MCF 10A (cell line): ENCODE measurements at regions not wholly inside any gene's neighbourhood (a gene's known extent, or its start where the extent isn't known, plus 50 kb on each side); places are given as distances from the start of the nearest gene placed in this dataset.
"Not testable (repeated sequence)": the region's sequence is repeated elsewhere in the genome, so short reads cannot be mapped to it uniquely, and the experiment has no call there.

Experiments used
- BruUV-seq: library from RNA; stranded (reverse); fragments of 400-500 nt; replicated peaks from 2 replicates; lab custom pipeline; 2021; lab: Mats Ljungman, UMichigan
- CTCF ChIA-PET: fragments of 300-600 bp; sonication (Branson Sonifier 250); formaldehyde crosslinking; extraction: SDS; loops from one replicate; lab custom pipeline; 2021; ENCODE audit warnings: antibody characterized with exemption, inconsistent platforms; lab: Yijun Ruan, JAX
- POLR2A ChIA-PET: fragments of 300-600, 350-650 bp; sonication (Branson Sonifier 250); formaldehyde crosslinking; extraction: SDS; loops from one replicate; lab custom pipeline; 2020; ENCODE audit warnings: antibody characterized with exemption, inconsistent platforms; lab: Yijun Ruan, JAX
- DNase-seq: peaks from one replicate; pipeline ENCODE4 v3.0.0-alpha.2; 2018; ENCODE audit not compliant: unreplicated experiment
- H3K27ac Mint-ChIP-seq: one replicate; pipeline ENCODE4 v1.8.0; 2022; ENCODE audit warnings: mild to moderate bottlenecking, low read depth, mixed read lengths; ENCODE audit not compliant: unreplicated experiment
- H3K27me3 Mint-ChIP-seq: one replicate; pipeline ENCODE4 v1.8.0; 2022; ENCODE audit warnings: mixed read lengths; ENCODE audit not compliant: insufficient read depth, unreplicated experiment
- H3K36me3 Mint-ChIP-seq: one replicate; pipeline ENCODE4 v1.8.0; 2022; ENCODE audit warnings: mild to moderate bottlenecking, moderate library complexity, mixed read lengths; ENCODE audit not compliant: insufficient read depth, unreplicated experiment
- H3K4me1 Mint-ChIP-seq: one replicate; pipeline ENCODE4 v1.8.0; 2022; ENCODE audit warnings: mixed read lengths; ENCODE audit not compliant: insufficient read depth, unreplicated experiment
- H3K4me3 Mint-ChIP-seq: one replicate; pipeline ENCODE4 v1.8.0; 2022; ENCODE audit warnings: mild to moderate bottlenecking, moderate library complexity, mixed read lengths; ENCODE audit not compliant: unreplicated experiment
- H3K9me3 Mint-ChIP-seq: one replicate; pipeline ENCODE4 v1.8.0; 2022; ENCODE audit warnings: mixed read lengths; ENCODE audit not compliant: unreplicated experiment
- intact Hi-C: fragments of 100-400 bp; cut with micrococcal nuclease; formaldehyde crosslinking; loops from 2 replicates; pipeline ENCODE4 v1.14.1; 2022
- TF ChIP-seq, protein P1 (sequence below): fragments of 200-600 bp; IDR thresholded peaks from one replicate; pipeline ENCODE4 v1.8.0; 2022; ENCODE audit warnings: antibody characterized with exemption, mild to moderate bottlenecking; ENCODE audit not compliant: unreplicated experiment

- Mint-ChIP-seq H3K4me1 (no peaks in the 10 kb centered on the region), H3K27me3 (no peaks in the 10 kb centered on the region), H3K4me3 (no peak overlapping the region), H3K36me3 (no peaks in the 10 kb centered on the region), H3K27ac (no peak overlapping the region), H3K9me3 (peaks cover 34% of the 10 kb centered on the region)
- TF ChIP-seq, protein P1, sequence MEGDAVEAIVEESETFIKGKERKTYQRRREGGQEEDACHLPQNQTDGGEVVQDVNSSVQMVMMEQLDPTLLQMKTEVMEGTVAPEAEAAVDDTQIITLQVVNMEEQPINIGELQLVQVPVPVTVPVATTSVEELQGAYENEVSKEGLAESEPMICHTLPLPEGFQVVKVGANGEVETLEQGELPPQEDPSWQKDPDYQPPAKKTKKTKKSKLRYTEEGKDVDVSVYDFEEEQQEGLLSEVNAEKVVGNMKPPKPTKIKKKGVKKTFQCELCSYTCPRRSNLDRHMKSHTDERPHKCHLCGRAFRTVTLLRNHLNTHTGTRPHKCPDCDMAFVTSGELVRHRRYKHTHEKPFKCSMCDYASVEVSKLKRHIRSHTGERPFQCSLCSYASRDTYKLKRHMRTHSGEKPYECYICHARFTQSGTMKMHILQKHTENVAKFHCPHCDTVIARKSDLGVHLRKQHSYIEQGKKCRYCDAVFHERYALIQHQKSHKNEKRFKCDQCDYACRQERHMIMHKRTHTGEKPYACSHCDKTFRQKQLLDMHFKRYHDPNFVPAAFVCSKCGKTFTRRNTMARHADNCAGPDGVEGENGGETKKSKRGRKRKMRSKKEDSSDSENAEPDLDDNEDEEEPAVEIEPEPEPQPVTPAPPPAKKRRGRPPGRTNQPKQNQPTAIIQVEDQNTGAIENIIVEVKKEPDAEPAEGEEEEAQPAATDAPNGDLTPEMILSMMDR: no peak
- ChIA-PET CTCF (interaction anchor here (0.6 kb wide), 1 partner anchor 41 kb away, joined by 3 read pairs; no protein-coding TSS in a partner anchor), POLR2A (no interaction called here)
- no TSS peak for BruUV-seq
- no peak for DNase-seq
- intact Hi-C loops: no loop called here
Measured at GRCh38 chr5:30479104-30479503, 714.4 kb upstream of the CDH6 start.

GRCh38 chr5:30475429-30475828 is 718.1 kb upstream of the CDH6 start:
- Mint-ChIP-seq H3K36me3 (no peaks in the 10 kb centered on the region), H3K27ac (no peak overlapping the region), H3K4me3 (no peak overlapping the region), H3K27me3 (no peaks in the 10 kb centered on the region), H3K9me3 (peaks cover 34% of the 10 kb centered on the region), H3K4me1 (no peaks in the 10 kb centered on the region)
- ChIA-PET POLR2A (no interaction called here), CTCF (no interaction called here)
- TF ChIP-seq, protein P1: no peak
- no peak for DNase-seq
- intact Hi-C loops: no loop called here
- BruUV-seq: no TSS peak

DNA sequence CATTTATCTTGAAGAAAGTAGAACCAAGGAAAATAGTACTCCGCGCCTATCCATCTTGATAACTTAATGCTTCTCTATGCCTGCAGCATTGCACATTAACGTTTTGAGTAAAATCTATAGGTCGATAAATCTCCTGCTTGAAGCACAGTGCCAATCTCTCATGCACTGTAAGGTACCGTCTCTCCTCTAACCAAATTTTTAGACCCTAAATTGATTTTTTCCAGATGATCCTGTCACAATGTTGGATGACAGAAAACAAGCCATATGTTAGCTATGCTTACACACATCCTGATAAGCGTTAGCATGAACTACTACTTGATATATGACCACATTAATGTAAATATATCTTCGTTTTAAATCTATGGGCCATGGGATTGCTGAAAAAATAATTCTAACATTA is 723.8 kb upstream of the CDH6 start:
- Mint-ChIP-seq H3K27ac (no peak overlapping the region), H3K9me3 (peaks cover 10% of the 10 kb centered on the region), H3K4me1 (no peaks in the 10 kb centered on the region), H3K27me3 (no peaks in the 10 kb centered on the region), H3K36me3 (no peaks in the 10 kb centered on the region), H3K4me3 (no peak overlapping the region)
- ChIA-PET POLR2A (no interaction called here), CTCF (no interaction called here)
- BruUV-seq: no TSS peak
- no peak for DNase-seq
- intact Hi-C loops: no loop called here
- TF ChIP-seq, protein P1: no peak

DNA sequence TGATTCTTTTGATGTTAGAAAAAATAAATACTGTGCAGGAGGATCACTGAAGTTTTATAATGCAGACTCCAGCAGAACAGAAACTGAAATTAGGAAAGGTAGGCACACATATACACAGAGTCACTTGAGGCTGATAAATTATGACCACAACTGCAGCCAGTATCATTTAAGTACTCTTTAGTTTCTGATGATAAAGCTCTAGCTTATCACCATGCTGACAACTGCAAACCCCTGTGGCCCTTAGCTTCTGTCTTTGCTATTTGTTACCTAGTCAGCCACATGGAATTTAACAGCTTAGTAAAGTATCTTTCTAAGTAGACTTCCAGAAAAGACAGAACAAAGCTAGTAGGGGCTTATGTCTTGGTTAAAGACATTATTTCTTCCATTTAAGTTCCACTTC is 734.8 kb upstream of the CDH6 start:
- no peak overlapping the region for H3K4me3 Mint-ChIP-seq
- no peak overlapping the region for H3K27ac Mint-ChIP-seq
- POLR2A ChIA-PET: no interaction called here
- no peak for DNase-seq
- BruUV-seq: no TSS peak
- no peaks in the 10 kb centered on the region for H3K27me3 Mint-ChIP-seq
- H3K36me3 Mint-ChIP-seq: no peaks in the 10 kb centered on the region
- H3K9me3 Mint-ChIP-seq: peaks cover 15% of the 10 kb centered on the region
- H3K4me1 Mint-ChIP-seq: no peaks in the 10 kb centered on the region
- TF ChIP-seq, protein P1: no peak
- CTCF ChIA-PET: no interaction called here
- intact Hi-C loops: no loop called here

GRCh38 chr5:30455484-30455883 is 738.0 kb upstream of the CDH6 start:
- H3K4me1 Mint-ChIP-seq, intact Hi-C loops, H3K4me3 Mint-ChIP-seq, H3K27me3 Mint-ChIP-seq, H3K36me3 Mint-ChIP-seq, H3K27ac Mint-ChIP-seq, CTCF ChIA-PET, BruUV-seq, POLR2A ChIA-PET, DNase-seq: not testable (repeated sequence)
- H3K9me3 Mint-ChIP-seq: peaks cover 15% of the 10 kb centered on the region
